ENCODE measurements at regions not wholly inside any gene's neighbourhood (a gene's known extent, or its start where the extent isn't known, plus 50 kb on each side); places are given as distances from the start of the nearest gene placed in this dataset.

GRCh38 chr3:46100812-46101211 lies 73.5 kb upstream of the XCR1 start:
- H3K4me3 ChIP-seq (replicated peaks; ENCODE audit: low read depth, low read length) = no peak overlapping the region
- DNase-seq (ENCODE audit: extremely low read depth, low read depth) = no peak
- no peak for TF ChIP-seq CTCF (IDR thresholded peaks at IDR 0.05; ENCODE audit: low read depth, low read length, missing control alignments)

DNA sequence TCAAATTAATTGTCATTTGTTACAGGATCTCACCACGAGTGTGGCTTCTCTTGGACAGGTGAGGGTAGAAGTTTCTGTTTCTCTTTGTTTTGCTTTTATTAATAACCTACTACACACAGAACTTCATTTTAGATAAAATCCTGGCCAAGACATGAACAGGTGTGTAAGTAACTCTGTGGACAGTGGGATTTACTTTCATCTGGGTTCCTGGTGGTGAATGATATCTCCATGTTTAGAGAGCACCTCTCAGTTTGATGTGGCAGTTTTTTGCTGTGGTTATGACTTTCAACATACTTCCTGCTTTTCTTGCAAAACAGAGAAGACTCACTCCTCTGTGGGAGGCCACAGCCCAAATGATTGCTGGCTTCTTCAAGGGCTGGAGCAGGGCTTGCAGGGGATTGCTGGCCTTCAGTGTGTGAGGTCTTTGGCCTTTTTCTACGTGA lies 71.1 kb upstream of the XCR1 start:
- TF ChIP-seq CTCF (IDR thresholded peaks at IDR 0.05; ENCODE audit: low read depth, low read length, missing control alignments) = no peak
- no peak for DNase-seq (ENCODE audit: extremely low read depth, low read depth)
- no peak overlapping the region for H3K4me3 ChIP-seq (replicated peaks; ENCODE audit: low read depth, low read length)

DNA sequence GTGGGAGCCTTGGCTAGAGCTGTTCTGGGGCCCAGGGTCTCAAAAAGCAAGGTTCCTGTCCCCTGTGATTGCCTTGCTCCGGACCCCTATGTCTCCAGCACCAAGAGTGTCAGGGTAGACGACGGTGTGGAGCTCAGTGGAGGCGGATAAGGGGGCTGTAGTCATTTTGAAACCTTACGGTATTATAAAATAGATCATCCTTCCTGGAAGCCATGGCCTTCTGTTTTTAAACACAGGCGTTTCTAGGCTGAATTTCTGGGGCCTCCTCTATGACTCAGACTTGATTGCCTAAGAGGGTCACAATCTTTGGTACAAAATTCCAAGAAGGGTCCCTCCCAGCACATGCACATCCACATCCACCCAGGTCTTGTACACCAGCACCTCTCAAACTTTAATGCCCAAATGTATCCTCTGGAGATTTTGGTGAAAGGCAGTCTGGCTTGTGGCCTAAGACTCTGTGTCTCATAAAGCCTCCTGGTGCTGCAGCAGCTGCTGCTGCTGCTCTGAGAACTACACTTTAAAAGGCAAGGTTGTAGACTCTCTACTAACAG lies 70.5 kb upstream of the XCR1 start:
- DNase-seq (ENCODE audit: extremely low read depth, low read depth) = no peak
- H3K4me3 ChIP-seq (replicated peaks; ENCODE audit: low read depth, low read length) = no peak overlapping the region
- TF ChIP-seq CTCF (IDR thresholded peaks at IDR 0.05; ENCODE audit: low read depth, low read length, missing control alignments) = no peak

GRCh38 chr3:46096781-46097180 lies 69.5 kb upstream of the XCR1 start:
- DNase-seq (ENCODE audit: extremely low read depth, low read depth) = no peak
- H3K4me3 ChIP-seq (replicated peaks; ENCODE audit: low read depth, low read length) = no peak overlapping the region

GRCh38 chr3:46096336-46096735 lies 69.1 kb upstream of the XCR1 start:
- DNase-seq (ENCODE audit: extremely low read depth, low read depth) = no peak
- TF ChIP-seq CTCF (IDR thresholded peaks at IDR 0.05; ENCODE audit: low read depth, low read length, missing control alignments) = no peak
- H3K4me3 ChIP-seq (replicated peaks; ENCODE audit: low read depth, low read length) = no peak overlapping the region

More at GRCh38 chr3:46096781-46097180, 69.5 kb upstream of the XCR1 start:
- TF ChIP-seq CTCF (IDR thresholded peaks at IDR 0.05; ENCODE audit: low read depth, low read length, missing control alignments) = no peak

- no peak overlapping the region for H3K4me3 ChIP-seq (replicated peaks; ENCODE audit: low read depth, low read length)
- no peak for TF ChIP-seq CTCF (IDR thresholded peaks at IDR 0.05; ENCODE audit: low read depth, low read length, missing control alignments)
- DNase-seq (ENCODE audit: extremely low read depth, low read depth) = no peak
Measured at GRCh38 chr3:46095307-46095706, 68.0 kb upstream of the XCR1 start.

- DNase-seq (ENCODE audit: extremely low read depth, low read depth) = no peak
- no peak for TF ChIP-seq CTCF (IDR thresholded peaks at IDR 0.05; ENCODE audit: low read depth, low read length, missing control alignments)
- H3K4me3 ChIP-seq (replicated peaks; ENCODE audit: low read depth, low read length) = no peak overlapping the region
Measured at GRCh38 chr3:46094506-46094905, 67.2 kb upstream of the XCR1 start.

All from HFF-Myc (cell line).